ENCODE measurements at regions not wholly inside any gene's neighbourhood (a gene's known extent, or its start where the extent isn't known, plus 50 kb on each side); places are given as distances from the start of the nearest gene placed in this dataset.

DNA sequence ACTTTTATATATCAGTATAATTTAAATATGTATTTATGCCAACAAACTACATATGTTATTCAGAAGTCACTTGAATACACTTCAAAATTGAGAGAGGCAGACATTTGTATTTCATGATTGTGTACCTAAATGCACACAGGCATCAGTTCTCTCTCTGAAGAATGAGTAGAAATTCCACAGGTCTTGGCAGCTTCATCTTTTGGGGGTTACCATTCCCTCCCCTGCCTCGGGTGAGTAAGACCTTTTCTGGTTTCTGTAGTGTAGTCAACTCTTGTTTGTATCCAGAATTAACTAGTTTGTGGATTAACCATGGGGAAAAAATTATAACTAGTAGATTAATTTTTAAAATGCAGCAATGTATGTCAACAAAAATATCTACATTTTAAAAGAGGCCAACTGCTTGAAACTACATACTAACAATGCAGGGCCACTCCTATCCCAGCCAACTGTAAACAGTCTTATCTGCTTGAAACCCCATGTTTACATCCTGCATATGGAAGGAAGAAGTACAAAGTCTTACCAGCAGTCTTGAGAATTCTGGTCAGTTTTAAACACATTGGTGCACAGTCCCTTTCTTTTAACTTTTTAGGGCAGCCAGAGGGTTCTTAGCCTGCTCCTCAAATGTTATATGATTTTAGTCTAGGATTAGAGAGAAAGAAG, 339.6 kb upstream of the KIF2A start:
- H3K9me2 ChIP-seq (ENCODE audit: insufficient read depth), result no peaks in the 10 kb centered on the region
- ChIA-PET POLR2A (ENCODE audit: unreplicated experiment) (no interaction called here), CTCF (no interaction called here)
- H4K20me1 ChIP-seq (ENCODE audit: insufficient read depth), result no peaks in the 10 kb centered on the region
- no peaks in the 10 kb centered on the region for H3K4me1 ChIP-seq (replicated peaks; ENCODE audit: insufficient read depth)
- no peaks in the 10 kb centered on the region for H3K79me2 ChIP-seq (ENCODE audit: low read depth)
- no peaks in the 10 kb centered on the region for H3K36me3 ChIP-seq (ENCODE audit: low read depth)
- TF ChIP-seq, protein P1, sequence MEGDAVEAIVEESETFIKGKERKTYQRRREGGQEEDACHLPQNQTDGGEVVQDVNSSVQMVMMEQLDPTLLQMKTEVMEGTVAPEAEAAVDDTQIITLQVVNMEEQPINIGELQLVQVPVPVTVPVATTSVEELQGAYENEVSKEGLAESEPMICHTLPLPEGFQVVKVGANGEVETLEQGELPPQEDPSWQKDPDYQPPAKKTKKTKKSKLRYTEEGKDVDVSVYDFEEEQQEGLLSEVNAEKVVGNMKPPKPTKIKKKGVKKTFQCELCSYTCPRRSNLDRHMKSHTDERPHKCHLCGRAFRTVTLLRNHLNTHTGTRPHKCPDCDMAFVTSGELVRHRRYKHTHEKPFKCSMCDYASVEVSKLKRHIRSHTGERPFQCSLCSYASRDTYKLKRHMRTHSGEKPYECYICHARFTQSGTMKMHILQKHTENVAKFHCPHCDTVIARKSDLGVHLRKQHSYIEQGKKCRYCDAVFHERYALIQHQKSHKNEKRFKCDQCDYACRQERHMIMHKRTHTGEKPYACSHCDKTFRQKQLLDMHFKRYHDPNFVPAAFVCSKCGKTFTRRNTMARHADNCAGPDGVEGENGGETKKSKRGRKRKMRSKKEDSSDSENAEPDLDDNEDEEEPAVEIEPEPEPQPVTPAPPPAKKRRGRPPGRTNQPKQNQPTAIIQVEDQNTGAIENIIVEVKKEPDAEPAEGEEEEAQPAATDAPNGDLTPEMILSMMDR (conservative IDR thresholded peaks at IDR 0.05), result no peak
- no peak for TF ChIP-seq EZH2 (IDR thresholded peaks at IDR 0.05; ENCODE audit: low read depth)
- no peaks in the 10 kb centered on the region for H3K9me3 ChIP-seq (ENCODE audit: insufficient read depth, low read depth)
- peaks cover 50% of the 10 kb centered on the region for H3K27me3 ChIP-seq (ENCODE audit: insufficient read depth, low read depth)
- no peak overlapping the region for H2AFZ ChIP-seq
- H3K4me2 ChIP-seq, result no peak overlapping the region
- no peak overlapping the region for H3K27ac ChIP-seq
- no peaks in the 10 kb centered on the region for H3F3A ChIP-seq (ENCODE audit: insufficient read depth, low read depth)
- intact Hi-C loops (cut with micrococcal nuclease; ENCODE audit: unreplicated experiment), result no loop called here
- DNase-seq, result no peak
- no TSS peak for BruUV-seq (replicated peaks)
- no peak overlapping the region for H3K4me3 ChIP-seq

DNA sequence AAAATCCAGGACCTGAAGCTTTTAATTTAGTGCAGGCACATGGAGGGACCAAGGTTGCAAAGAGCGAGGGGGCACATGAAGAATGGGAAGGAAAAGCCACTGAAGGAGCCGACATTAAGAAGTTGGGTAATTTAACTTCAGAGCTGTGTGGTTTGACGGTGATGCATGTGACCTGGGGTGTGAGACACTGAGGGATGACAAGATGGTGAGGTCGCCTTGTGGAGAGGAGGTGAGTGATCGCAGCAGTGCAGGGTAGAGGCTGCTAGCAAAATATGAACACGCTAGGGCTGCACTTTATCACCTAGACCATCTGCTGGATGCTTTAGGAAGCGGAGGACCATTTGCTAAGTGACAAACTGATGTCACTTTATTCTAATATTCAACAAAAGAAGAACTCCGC, 339.0 kb upstream of the KIF2A start:
- CTCF ChIA-PET, result no interaction called here
- no peak for DNase-seq

DNA sequence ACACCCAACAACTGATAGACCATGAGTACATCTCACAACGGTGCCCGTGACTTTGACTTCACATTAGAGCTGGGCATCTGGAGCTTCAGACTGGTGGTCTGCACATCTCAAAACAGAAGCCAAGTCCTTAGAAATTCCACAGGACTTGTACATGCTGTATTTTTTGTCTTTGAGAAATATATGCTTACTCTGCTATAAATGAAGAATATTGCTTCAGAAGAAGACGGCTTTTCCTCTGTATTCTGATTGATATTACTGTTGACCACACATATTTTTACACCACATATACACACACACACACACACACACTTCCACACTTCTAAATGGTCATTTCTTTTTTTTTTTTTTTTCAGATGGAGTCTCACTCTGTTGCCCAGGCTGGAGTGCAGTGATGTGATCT, 338.3 kb upstream of the KIF2A start:
- no peak for TF ChIP-seq EZH2 (IDR thresholded peaks at IDR 0.05; ENCODE audit: low read depth)
- TF ChIP-seq, protein P1 (conservative IDR thresholded peaks at IDR 0.05), result no peak
- H3K4me2 ChIP-seq, result no peak overlapping the region
- CTCF ChIA-PET, result no interaction called here

More for the DNA sequence above, 339.0 kb upstream of the KIF2A start:
- no peaks in the 10 kb centered on the region for H3K36me3 ChIP-seq (ENCODE audit: low read depth)
- H3K9me3 ChIP-seq (ENCODE audit: insufficient read depth, low read depth), result no peaks in the 10 kb centered on the region
- H2AFZ ChIP-seq, result no peak overlapping the region
- no peaks in the 10 kb centered on the region for H3F3A ChIP-seq (ENCODE audit: insufficient read depth, low read depth)
- POLR2A ChIA-PET (ENCODE audit: unreplicated experiment), result no interaction called here
- H3K4me1 ChIP-seq (replicated peaks; ENCODE audit: insufficient read depth), result no peaks in the 10 kb centered on the region
- H3K4me2 ChIP-seq, result no peak overlapping the region
- intact Hi-C loops (cut with micrococcal nuclease; ENCODE audit: unreplicated experiment), result no loop called here
- no TSS peak for BruUV-seq (replicated peaks)
- no peaks in the 10 kb centered on the region for H3K79me2 ChIP-seq (ENCODE audit: low read depth)
- no peaks in the 10 kb centered on the region for H4K20me1 ChIP-seq (ENCODE audit: insufficient read depth)
- no peaks in the 10 kb centered on the region for H3K9me2 ChIP-seq (ENCODE audit: insufficient read depth)
- no peak overlapping the region for H3K4me3 ChIP-seq
- TF ChIP-seq EZH2 (IDR thresholded peaks at IDR 0.05; ENCODE audit: low read depth), result no peak
- peaks cover 56% of the 10 kb centered on the region for H3K27me3 ChIP-seq (ENCODE audit: insufficient read depth, low read depth)
- no peak overlapping the region for H3K27ac ChIP-seq

DNA sequence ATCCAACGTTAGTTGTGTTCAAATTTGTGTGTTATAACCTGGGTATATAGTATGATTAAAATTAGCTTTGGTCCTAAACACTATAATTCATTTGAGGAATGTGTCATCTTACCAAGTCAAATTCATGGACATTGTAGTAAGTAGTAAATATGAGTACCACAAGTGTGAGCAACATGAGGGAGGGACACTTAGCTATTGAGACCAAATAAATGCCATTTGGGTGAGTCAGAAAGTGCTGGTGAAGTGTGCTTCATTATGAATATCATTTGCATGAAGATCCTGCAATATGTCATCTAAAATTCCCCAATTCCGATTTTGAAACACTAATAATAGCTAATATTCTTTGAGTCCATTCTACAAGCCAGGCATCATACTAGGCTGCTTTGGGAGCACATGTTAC, 336.7 kb upstream of the KIF2A start:
- CTCF ChIA-PET, result no interaction called here

More for the DNA sequence above, 338.3 kb upstream of the KIF2A start:
- intact Hi-C loops (cut with micrococcal nuclease; ENCODE audit: unreplicated experiment), result no loop called here
- Histone ChIP-seq H3K27me3 (ENCODE audit: insufficient read depth, low read depth) (peaks cover 62% of the 10 kb centered on the region), H2AFZ (no peak overlapping the region), H3K9me3 (ENCODE audit: insufficient read depth, low read depth) (no peaks in the 10 kb centered on the region), H4K20me1 (ENCODE audit: insufficient read depth) (no peaks in the 10 kb centered on the region), H3K79me2 (ENCODE audit: low read depth) (no peaks in the 10 kb centered on the region), H3K4me3 (no peak overlapping the region), H3K36me3 (ENCODE audit: low read depth) (no peaks in the 10 kb centered on the region), H3F3A (ENCODE audit: insufficient read depth, low read depth) (no peaks in the 10 kb centered on the region), H3K4me1 (replicated peaks; ENCODE audit: insufficient read depth) (no peaks in the 10 kb centered on the region), H3K9me2 (ENCODE audit: insufficient read depth) (no peaks in the 10 kb centered on the region), H3K27ac (no peak overlapping the region)
- no TSS peak for BruUV-seq (replicated peaks)
- POLR2A ChIA-PET (ENCODE audit: unreplicated experiment), result no interaction called here
- DNase-seq, result no peak

More for the DNA sequence above, 336.7 kb upstream of the KIF2A start:
- DNase-seq, result no peak
- TF ChIP-seq, protein P1 (conservative IDR thresholded peaks at IDR 0.05), result no peak
- TF ChIP-seq EZH2 (IDR thresholded peaks at IDR 0.05; ENCODE audit: low read depth), result no peak
- no peak overlapping the region for H3K4me2 ChIP-seq
- H3K27me3 ChIP-seq (ENCODE audit: insufficient read depth, low read depth), result peaks cover 68% of the 10 kb centered on the region
- no peaks in the 10 kb centered on the region for H3K9me3 ChIP-seq (ENCODE audit: insufficient read depth, low read depth)
- no peak overlapping the region for H2AFZ ChIP-seq
- no peaks in the 10 kb centered on the region for H4K20me1 ChIP-seq (ENCODE audit: insufficient read depth)
- H3K79me2 ChIP-seq (ENCODE audit: low read depth), result no peaks in the 10 kb centered on the region
- BruUV-seq (replicated peaks), result no TSS peak
- H3K4me1 ChIP-seq (replicated peaks; ENCODE audit: insufficient read depth), result no peaks in the 10 kb centered on the region
- no peaks in the 10 kb centered on the region for H3K36me3 ChIP-seq (ENCODE audit: low read depth)
- no peaks in the 10 kb centered on the region for H3K9me2 ChIP-seq (ENCODE audit: insufficient read depth)
- intact Hi-C loops (cut with micrococcal nuclease; ENCODE audit: unreplicated experiment), result no loop called here
- POLR2A ChIA-PET (ENCODE audit: unreplicated experiment), result no interaction called here
- no peak overlapping the region for H3K27ac ChIP-seq
- H3K4me3 ChIP-seq, result no peak overlapping the region
- H3F3A ChIP-seq (ENCODE audit: insufficient read depth, low read depth), result no peaks in the 10 kb centered on the region
